Choroid plexus epithelial cell (primary cell): ENCODE measurements at regions not wholly inside any gene's neighbourhood (a gene's known extent, or its start where the extent isn't known, plus 50 kb on each side); places are given as distances from the start of the nearest gene placed in this dataset.

Experiments
- DNase-seq: peaks from one replicate; pipeline ENCODE4 v3.0.0-alpha.2; 2010; ENCODE audit warnings: low read depth
- H3K4me3 ChIP-seq: 2 replicates; pipeline ENCODE4 v1.5.1; 2011; ENCODE audit warnings: low read depth, mild to moderate bottlenecking, control low read depth, low read length, moderate library complexity
- TF ChIP-seq, protein P1 (sequence below): conservative IDR thresholded peaks from 2 replicates; pipeline ENCODE4 v1.5.1; 2011; ENCODE audit warnings: low read depth, mild to moderate bottlenecking, control low read depth, inconsistent platforms, low read length, moderate library complexity

DNA sequence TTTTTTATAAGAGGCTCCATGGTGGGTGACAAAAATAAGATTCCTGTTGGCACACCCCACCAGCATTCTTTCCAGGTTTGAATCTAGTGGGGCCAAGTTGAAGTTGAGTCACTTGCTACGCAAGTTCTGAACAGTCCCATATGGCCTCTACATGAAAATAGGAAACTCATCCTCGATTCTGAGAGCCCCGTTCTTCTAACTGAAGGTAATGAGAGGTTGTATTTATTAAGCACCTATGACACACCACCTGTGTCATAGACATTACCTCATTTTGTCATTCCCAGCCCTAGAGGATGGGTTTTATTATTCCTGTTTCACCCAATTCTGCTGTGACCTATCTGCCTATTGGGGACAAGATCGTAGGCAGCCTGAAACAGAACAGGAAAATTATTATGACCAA lies 131.7 kb downstream of the ACTL7B start:
- TF ChIP-seq, protein P1, sequence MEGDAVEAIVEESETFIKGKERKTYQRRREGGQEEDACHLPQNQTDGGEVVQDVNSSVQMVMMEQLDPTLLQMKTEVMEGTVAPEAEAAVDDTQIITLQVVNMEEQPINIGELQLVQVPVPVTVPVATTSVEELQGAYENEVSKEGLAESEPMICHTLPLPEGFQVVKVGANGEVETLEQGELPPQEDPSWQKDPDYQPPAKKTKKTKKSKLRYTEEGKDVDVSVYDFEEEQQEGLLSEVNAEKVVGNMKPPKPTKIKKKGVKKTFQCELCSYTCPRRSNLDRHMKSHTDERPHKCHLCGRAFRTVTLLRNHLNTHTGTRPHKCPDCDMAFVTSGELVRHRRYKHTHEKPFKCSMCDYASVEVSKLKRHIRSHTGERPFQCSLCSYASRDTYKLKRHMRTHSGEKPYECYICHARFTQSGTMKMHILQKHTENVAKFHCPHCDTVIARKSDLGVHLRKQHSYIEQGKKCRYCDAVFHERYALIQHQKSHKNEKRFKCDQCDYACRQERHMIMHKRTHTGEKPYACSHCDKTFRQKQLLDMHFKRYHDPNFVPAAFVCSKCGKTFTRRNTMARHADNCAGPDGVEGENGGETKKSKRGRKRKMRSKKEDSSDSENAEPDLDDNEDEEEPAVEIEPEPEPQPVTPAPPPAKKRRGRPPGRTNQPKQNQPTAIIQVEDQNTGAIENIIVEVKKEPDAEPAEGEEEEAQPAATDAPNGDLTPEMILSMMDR, result no peak
- no peak for DNase-seq
- no peak overlapping the region for H3K4me3 ChIP-seq

DNA sequence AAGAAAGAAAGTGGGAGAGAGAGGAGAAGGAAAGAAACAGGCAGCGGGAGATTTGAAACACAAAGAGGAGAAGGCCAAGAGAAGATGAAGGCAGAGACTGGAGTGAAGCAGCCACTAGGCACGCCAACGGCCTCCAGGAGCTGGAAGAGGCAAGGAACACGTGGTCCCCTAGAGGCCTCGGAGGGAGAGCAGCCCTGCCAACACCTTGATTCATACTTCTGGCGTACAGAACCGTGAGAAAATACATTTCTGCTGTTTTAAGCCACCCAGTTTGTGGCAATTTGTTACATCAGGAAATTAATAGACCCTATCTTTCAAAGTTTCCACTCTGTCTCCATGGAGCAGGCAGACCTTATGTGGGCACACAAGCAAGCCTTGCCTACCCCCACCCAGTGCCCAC lies 133.4 kb downstream of the ACTL7B start:
- no peak for DNase-seq
- no peak overlapping the region for H3K4me3 ChIP-seq
- TF ChIP-seq, protein P1, result no peak

DNA sequence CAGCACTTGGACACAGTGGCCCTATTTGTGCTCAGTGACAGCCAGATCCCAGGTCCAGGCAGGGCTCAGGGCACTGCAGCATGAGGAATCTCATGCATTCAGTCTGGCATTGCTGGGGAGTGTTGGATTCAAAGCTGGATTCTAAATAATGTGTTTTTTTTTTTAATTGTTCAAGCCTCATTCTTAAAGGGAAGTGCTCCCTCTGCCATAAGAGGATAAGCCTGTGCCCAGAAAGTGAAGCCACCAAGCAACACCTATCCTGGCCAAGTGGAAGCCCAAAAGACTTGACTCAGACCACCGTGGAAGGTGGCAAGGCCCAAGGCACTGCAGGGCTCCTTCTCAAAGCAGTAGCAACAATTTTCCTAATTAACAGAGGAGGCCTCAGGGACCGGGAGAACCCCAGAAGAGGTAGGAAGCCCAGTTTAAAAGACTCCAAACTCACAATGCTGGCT lies 135.6 kb downstream of the ACTL7B start:
- TF ChIP-seq, protein P1, result no peak
- H3K4me3 ChIP-seq, result no peak overlapping the region
- DNase-seq, result no peak

DNA sequence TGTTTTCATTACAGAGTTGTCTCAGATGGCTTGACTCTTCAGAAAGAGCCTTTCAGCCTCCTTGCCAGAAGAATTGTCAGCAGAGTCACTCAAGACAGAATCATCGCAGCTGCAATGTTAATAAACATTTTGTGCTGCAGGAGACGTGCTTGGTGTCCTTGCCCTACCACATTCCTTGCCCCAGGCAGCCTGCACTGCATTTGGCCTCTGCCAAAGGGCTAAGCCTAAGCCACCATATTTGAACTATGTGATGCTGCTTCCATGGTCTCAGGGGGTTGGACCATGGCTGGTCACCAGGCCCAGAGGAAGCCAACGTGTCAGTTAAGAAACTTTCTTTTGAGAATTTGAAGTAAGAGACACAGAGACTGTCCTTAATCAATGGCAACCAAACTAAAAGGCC lies 145.4 kb downstream of the ACTL7B start:
- TF ChIP-seq, protein P1, result no peak
- H3K4me3 ChIP-seq, result no peak overlapping the region
- no peak for DNase-seq

DNA sequence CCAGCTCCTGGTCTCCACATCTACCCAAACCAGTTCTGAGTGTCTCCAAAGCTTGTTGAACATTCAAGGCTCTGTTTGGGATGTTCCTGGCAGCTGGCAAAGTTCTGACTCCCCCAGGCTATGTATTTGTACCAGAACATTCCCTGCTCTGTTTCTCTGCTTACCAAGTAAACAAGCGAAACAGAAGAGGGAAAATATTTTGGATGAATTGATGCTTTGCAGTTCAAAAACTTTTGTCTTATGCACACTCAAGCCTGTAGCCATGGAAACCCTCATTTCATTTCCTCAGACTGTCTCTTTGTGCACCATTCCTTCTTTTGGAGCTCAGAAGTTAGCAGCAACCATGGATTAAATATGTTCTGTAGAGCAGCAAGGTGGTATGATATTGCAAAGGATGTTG lies 145.8 kb downstream of the ACTL7B start:
- DNase-seq, result no peak
- TF ChIP-seq, protein P1, result no peak
- no peak overlapping the region for H3K4me3 ChIP-seq

DNA sequence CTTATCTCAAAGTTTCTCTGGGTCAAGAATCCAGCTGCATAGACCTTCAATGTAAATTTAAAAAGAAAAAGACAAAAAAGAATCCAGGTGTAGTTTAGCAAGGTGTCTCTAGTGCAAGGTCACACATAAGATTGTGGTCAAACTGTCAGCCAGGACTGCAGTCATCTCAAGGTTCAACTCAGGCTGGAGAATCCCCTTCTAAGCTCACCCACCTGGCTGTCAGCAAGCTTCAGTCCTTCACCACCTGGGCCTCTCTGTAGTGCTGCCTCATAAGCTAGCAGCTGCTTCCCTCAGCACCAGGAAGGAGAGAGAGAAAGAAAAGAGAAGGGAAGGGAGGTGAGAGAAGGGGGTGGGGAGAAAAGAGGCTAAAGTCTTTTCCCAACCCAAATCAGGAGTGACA lies 146.7 kb downstream of the ACTL7B start:
- TF ChIP-seq, protein P1, result no peak

DNA sequence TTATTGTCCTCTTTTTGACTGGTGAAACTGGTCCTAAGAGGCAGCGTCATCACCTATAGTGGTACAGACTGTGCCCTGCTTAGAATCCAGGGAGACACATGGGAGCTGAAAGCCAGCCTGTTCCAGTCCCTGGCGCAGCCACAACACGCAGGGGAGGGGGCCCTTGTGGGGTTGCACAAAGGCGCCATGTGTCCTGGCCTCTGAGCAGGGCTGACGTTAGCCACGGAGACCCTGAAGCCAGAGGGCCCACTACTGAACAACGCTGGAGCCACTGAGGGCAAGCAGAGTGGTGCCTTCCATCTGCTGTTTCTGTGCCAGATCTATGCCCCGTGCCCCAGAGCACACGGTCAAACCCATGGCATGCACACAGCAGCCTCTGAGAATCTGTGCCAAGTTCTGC lies 147.3 kb downstream of the ACTL7B start:
- no peak for DNase-seq
- no peak overlapping the region for H3K4me3 ChIP-seq
- TF ChIP-seq, protein P1, result no peak

More for the DNA sequence above, 146.7 kb downstream of the ACTL7B start:
- H3K4me3 ChIP-seq, result no peak overlapping the region
- no peak for DNase-seq
